Vagina (tissue), 2 donors: ENCODE measurements at regions not wholly inside any gene's neighbourhood (a gene's known extent, or its start where the extent isn't known, plus 50 kb on each side); places are given as distances from the start of the nearest gene placed in this dataset.

Experiments used
- DNase-seq, 2 donors: peaks; one replicate each; pipeline ENCODE4 v3.0.0-alpha.2; 2017; ENCODE audit errors: extremely low spot score in 2 of 2
- H3K27ac ChIP-seq: fragments of 200-600 bp; sonication (generic); one replicate; pipeline ENCODE4 v1.5.1; 2019
- H3K27me3 ChIP-seq: fragments of 200-600 bp; sonication (generic); one replicate; pipeline ENCODE4 v1.5.1; 2019
- H3K36me3 ChIP-seq, 2 donors: fragments of 200-600 bp; sonication (generic); one replicate each; pipeline ENCODE4 v1.5.1; 2017 to 2019
- H3K4me1 ChIP-seq: fragments of 200-600 bp; sonication (generic); one replicate; pipeline ENCODE4 v1.5.1; 2019
- H3K4me3 ChIP-seq, 2 donors: fragments of 200-600 bp; sonication (generic); 1 replicate in 1 of 2; 2 replicates in 1 of 2; pipeline ENCODE4 v1.5.1; 2016 to 2019
- H3K9me3 ChIP-seq: fragments of 200-600 bp; sonication (generic); one replicate; pipeline ENCODE4 v1.5.1; 2019
- POLR2A ChIP-seq, 2 donors: fragments of 450-650 bp; IDR thresholded peaks; one replicate each; pipeline ENCODE4 v1.6.1; 2017; ENCODE audit warnings: antibody characterized with exemption in 2 of 2, mild to moderate bottlenecking in 2 of 2, moderate library complexity in 2 of 2
- POLR2AphosphoS5 ChIP-seq, 2 donors: sonication (generic); formaldehyde crosslinking; IDR thresholded peaks; one replicate each; pipeline ENCODE4 v1.9.0; 2017; ENCODE audit warnings: antibody characterized with exemption in 2 of 2, mild to moderate bottlenecking in 2 of 2, low read depth in 1 of 2; ENCODE audit not compliant: insufficient read depth in 1 of 2
- intact Hi-C: fragments of 100-400 bp; cut with DNase I; formaldehyde crosslinking; loops from one replicate; pipeline ENCODE4 v1.15.1; 2023
- TF ChIP-seq, protein P1 (sequence below), 3 experiments: fragments of 450-650 bp in 2 of 3; fragments of 200-600 bp in 1 of 3; sonication (generic) in 1 of 3; IDR thresholded peaks; one replicate each; pipeline ENCODE4 v1.5.1; 2017 to 2019; ENCODE audit warnings: antibody characterized with exemption in 3 of 3, mild to moderate bottlenecking in 2 of 3, moderate library complexity in 2 of 3

DNA sequence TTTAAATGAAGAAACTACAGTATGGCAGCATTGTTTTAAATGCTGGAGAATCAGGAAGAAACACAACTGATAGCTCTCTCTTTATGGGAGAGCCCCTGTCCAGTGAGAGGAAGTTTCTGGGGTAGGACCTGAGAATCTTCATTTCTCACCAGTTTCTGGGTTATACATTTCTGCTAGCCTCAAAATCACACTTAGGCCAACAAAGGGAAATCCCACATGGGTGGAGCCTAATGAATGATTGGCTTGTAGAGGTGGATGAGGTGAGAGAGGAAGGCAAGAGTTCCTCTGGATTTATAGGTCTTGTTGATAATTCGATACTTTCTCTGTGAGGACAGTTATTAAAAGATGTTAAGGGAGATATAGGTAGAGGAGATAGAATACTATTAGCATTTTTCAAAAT is 1397.3 kb upstream of the TENM4 start:
- no peak overlapping the region for H3K4me3 ChIP-seq
- no peaks in the 10 kb centered on the region for H3K27me3 ChIP-seq
- TF ChIP-seq POLR2AphosphoS5 (IDR thresholded peaks at IDR 0.05; ENCODE audit: insufficient read depth in 1 of 2, low read depth in 1 of 2) (no peak), POLR2A (IDR thresholded peaks at IDR 0.05) (no peak)
- TF ChIP-seq, protein P1, sequence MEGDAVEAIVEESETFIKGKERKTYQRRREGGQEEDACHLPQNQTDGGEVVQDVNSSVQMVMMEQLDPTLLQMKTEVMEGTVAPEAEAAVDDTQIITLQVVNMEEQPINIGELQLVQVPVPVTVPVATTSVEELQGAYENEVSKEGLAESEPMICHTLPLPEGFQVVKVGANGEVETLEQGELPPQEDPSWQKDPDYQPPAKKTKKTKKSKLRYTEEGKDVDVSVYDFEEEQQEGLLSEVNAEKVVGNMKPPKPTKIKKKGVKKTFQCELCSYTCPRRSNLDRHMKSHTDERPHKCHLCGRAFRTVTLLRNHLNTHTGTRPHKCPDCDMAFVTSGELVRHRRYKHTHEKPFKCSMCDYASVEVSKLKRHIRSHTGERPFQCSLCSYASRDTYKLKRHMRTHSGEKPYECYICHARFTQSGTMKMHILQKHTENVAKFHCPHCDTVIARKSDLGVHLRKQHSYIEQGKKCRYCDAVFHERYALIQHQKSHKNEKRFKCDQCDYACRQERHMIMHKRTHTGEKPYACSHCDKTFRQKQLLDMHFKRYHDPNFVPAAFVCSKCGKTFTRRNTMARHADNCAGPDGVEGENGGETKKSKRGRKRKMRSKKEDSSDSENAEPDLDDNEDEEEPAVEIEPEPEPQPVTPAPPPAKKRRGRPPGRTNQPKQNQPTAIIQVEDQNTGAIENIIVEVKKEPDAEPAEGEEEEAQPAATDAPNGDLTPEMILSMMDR (IDR thresholded peaks at IDR 0.05): no peak
- no peaks in the 10 kb centered on the region for H3K4me1 ChIP-seq
- H3K9me3 ChIP-seq: no peaks in the 10 kb centered on the region
- intact Hi-C loops: no loop called here
- H3K36me3 ChIP-seq: no peaks in the 10 kb centered on the region
- no peak for DNase-seq
- H3K27ac ChIP-seq: no peak overlapping the region

DNA sequence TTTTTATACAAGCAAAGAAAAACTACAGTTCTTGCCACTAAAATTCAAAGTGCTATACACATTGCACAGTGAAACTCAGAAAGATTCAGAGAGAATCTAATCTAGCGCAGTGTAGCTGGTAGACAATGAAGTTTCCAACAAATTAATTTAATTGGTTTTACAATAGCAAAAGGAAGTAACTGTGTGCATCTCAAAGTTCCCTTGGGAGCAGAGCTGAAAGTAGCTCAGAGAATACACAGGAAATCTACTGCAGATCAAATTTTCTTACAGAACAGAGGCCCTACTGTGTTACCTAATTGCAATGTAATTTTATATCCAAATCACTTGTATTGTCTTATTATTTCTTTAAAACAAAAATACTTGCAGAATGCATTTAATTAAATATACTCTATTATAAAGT is 1396.2 kb upstream of the TENM4 start:
- H3K4me1 ChIP-seq: no peaks in the 10 kb centered on the region
- no peaks in the 10 kb centered on the region for H3K9me3 ChIP-seq
- no peaks in the 10 kb centered on the region for H3K27me3 ChIP-seq
- TF ChIP-seq POLR2A (IDR thresholded peaks at IDR 0.05) (no peak), POLR2AphosphoS5 (IDR thresholded peaks at IDR 0.05; ENCODE audit: insufficient read depth in 1 of 2, low read depth in 1 of 2) (no peak)
- TF ChIP-seq, protein P1 (IDR thresholded peaks at IDR 0.05): no peak
- intact Hi-C loops: no loop called here
- no peak overlapping the region for H3K27ac ChIP-seq
- no peak for DNase-seq
- H3K4me3 ChIP-seq: no peak overlapping the region
- H3K36me3 ChIP-seq: no peaks in the 10 kb centered on the region

DNA sequence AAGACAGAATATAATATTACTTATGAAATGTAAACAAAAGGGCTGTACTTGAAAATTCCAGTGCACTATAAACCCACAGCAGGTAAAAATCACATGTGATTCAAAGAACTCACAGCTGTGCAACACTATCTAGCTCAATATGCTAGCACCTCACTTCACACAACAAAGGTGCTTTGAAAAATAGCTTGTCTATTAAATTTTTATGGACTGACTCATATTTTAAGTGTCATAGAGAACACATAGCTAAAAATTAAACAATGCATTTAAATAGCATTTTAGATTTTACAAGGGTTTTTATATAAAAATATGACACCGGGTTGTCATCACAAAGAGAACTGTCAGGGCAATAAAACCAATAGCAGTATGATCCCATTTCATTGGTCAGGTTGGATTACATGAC is 1390.5 kb upstream of the TENM4 start:
- Histone ChIP-seq H3K4me1 (no peaks in the 10 kb centered on the region), H3K4me3 (no peak overlapping the region), H3K36me3 (no peaks in the 10 kb centered on the region), H3K27ac (no peak overlapping the region), H3K27me3 (no peaks in the 10 kb centered on the region), H3K9me3 (no peaks in the 10 kb centered on the region)
- DNase-seq: no peak
- intact Hi-C loops: loop anchor here (5.0 kb wide), 1 partner anchor 1824 kb away; no protein-coding TSS in a partner anchor
- TF ChIP-seq POLR2A (IDR thresholded peaks at IDR 0.05): no peak
- TF ChIP-seq, protein P1 (IDR thresholded peaks at IDR 0.05): no peak
- no peak for TF ChIP-seq POLR2AphosphoS5 (IDR thresholded peaks at IDR 0.05; ENCODE audit: insufficient read depth in 1 of 2, low read depth in 1 of 2)

DNA sequence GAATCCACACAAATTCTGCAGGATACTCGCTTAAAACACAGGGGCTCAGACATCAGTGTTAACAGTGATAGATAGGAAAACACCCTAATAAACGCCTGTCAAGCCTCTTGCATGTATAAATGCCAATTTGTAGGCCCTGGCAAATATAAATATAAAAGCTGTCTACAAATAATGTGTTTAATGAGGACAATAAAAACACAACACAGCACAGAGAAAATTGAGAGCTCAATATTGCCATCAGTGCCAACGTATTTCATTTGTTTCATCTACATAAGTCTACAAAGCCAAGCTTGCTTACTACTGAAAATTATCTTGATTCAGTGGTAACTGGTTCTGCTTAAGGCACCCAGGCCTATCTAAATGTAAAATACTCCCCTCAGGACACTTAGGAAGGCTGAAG is 1387.0 kb upstream of the TENM4 start:
- no peak for DNase-seq
- TF ChIP-seq, protein P1 (IDR thresholded peaks at IDR 0.05): no peak
- TF ChIP-seq POLR2AphosphoS5 (IDR thresholded peaks at IDR 0.05; ENCODE audit: insufficient read depth in 1 of 2, low read depth in 1 of 2) (no peak), POLR2A (IDR thresholded peaks at IDR 0.05) (no peak)
- no peaks in the 10 kb centered on the region for H3K27me3 ChIP-seq
- intact Hi-C loops: no loop called here
- H3K27ac ChIP-seq: no peak overlapping the region
- no peaks in the 10 kb centered on the region for H3K36me3 ChIP-seq
- H3K4me3 ChIP-seq: no peak overlapping the region
- H3K9me3 ChIP-seq: no peaks in the 10 kb centered on the region
- no peaks in the 10 kb centered on the region for H3K4me1 ChIP-seq

DNA sequence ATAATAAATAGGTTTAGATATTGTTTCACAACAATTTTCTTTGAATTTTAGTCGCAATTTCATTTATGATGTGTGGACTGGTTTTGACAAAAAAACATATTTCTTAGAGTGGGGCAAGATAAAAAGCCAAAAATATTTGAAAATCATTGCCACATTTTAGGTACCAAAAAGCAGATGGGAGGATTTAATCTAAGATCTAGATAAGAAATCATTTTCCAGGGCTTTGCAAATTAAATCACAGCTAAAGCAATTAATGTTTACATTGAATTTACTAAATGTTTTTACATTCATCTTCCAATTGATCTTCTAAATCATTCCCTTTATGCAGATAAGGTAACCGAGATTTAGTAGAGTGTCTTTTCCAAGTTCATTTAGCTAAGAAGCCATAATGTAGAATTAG is 1386.0 kb upstream of the TENM4 start:
- H3K4me3 ChIP-seq: no peak overlapping the region
- intact Hi-C loops: no loop called here
- H3K9me3 ChIP-seq: no peaks in the 10 kb centered on the region
- no peaks in the 10 kb centered on the region for H3K4me1 ChIP-seq
- no peaks in the 10 kb centered on the region for H3K27me3 ChIP-seq
- TF ChIP-seq POLR2AphosphoS5 (IDR thresholded peaks at IDR 0.05; ENCODE audit: insufficient read depth in 1 of 2, low read depth in 1 of 2) (no peak), POLR2A (IDR thresholded peaks at IDR 0.05) (no peak)
- no peaks in the 10 kb centered on the region for H3K36me3 ChIP-seq
- H3K27ac ChIP-seq: no peak overlapping the region
- no peak for DNase-seq
